HG02970 (cell line): ENCODE measurements at regions not wholly inside any gene's neighbourhood (a gene's known extent, or its start where the extent isn't known, plus 50 kb on each side); places are given as distances from the start of the nearest gene placed in this dataset.
"Not testable (repeated sequence)": the region's sequence is repeated elsewhere in the genome, so short reads cannot be mapped to it uniquely, and the experiment has no call there.

Experiments
- ATAC-seq: cut with Tn5 transposase; IDR thresholded peaks from one replicate; pipeline ENCODE4 v1.9.1; 2021; ENCODE audit warnings: mild to moderate bottlenecking, moderate library complexity, moderate number of reproducible peaks; ENCODE audit not compliant: unreplicated experiment, low FRiP score

GRCh38 chr2:18999198-18999597 is 359.2 kb downstream of the OSR1 start:
- ATAC-seq, result no peak

GRCh38 chr2:18998491-18998890 is 359.9 kb downstream of the OSR1 start:
- ATAC-seq, result no peak

- ATAC-seq, result no peak
Observed at GRCh38 chr2:18993756-18994338, 364.6 kb downstream of the OSR1 start.

- ATAC-seq, result no peak
Observed at GRCh38 chr2:18991177-18992168, 366.9 kb downstream of the OSR1 start.

- no peak for ATAC-seq
Observed at GRCh38 chr2:18988631-18989232, 369.7 kb downstream of the OSR1 start.

GRCh38 chr2:18987592-18988073 is 370.8 kb downstream of the OSR1 start:
- no peak for ATAC-seq

GRCh38 chr2:18987016-18987415 is 371.4 kb downstream of the OSR1 start:
- ATAC-seq, result no peak

- no peak for ATAC-seq
Observed at GRCh38 chr2:18986046-18986445, 372.4 kb downstream of the OSR1 start.

GRCh38 chr2:18980786-18981430 is 377.5 kb downstream of the OSR1 start:
- ATAC-seq, result no peak

- no peak for ATAC-seq
Observed at GRCh38 chr2:18980104-18980785, 378.2 kb downstream of the OSR1 start.

- no peak for ATAC-seq
Observed at GRCh38 chr2:18977409-18977808, 381.0 kb downstream of the OSR1 start.

- peak; percentile 72 for ATAC-seq
Observed at GRCh38 chr2:18976168-18976961, 382.1 kb downstream of the OSR1 start.

GRCh38 chr2:18975506-18976167 is 382.8 kb downstream of the OSR1 start:
- no peak for ATAC-seq

- ATAC-seq, result no peak
Observed at GRCh38 chr2:18971628-18972027, 382.3 kb upstream of the NT5C1B start.

GRCh38 chr2:18971069-18971378 is 381.7 kb upstream of the NT5C1B start:
- ATAC-seq, result no peak

- no peak for ATAC-seq
Observed at GRCh38 chr2:18966131-18966530, 376.8 kb upstream of the NT5C1B start.

- ATAC-seq, result not testable (repeated sequence)
Observed at GRCh38 chr2:18963739-18964256, 374.4 kb upstream of the NT5C1B start.

GRCh38 chr2:18961991-18962421 is 372.6 kb upstream of the NT5C1B start:
- no peak for ATAC-seq
